ENCODE measurements at regions not wholly inside any gene's neighbourhood (a gene's known extent, or its start where the extent isn't known, plus 50 kb on each side); places are given as distances from the start of the nearest gene placed in this dataset.

DNA sequence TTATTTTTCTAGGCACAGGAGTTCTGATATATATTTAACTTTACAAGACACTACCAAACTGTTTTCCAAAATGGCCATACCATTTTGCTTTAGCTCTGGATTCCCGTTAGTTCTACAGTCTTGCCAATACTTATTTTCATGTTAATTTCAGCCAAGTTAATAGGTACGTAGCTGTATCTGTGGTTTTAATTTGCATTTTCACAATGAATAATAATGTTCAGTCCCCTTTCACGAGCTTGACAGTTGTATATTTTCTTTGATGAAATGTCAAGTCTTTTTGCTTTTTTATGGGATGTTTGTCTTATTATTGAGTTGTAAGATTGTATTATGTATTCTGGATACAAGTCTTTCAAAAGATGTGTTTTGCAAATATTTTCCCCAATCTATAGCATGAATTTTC is 50.6 kb upstream of the GALNT5 start:
- no peak overlapping the region for H3K4me3 ChIP-seq
- H3K9me3 ChIP-seq (replicated peaks in 1 of 3): no peaks in the 10 kb centered on the region
- no peaks in the 10 kb centered on the region for H3K36me3 ChIP-seq (replicated peaks in 1 of 2)
- DNase-seq: no peak
- 62 to 75% (median 71%) methylated on average over 3 of the region's 3 CpGs for WGBS, 4 donors
- TF ChIP-seq, protein P1, sequence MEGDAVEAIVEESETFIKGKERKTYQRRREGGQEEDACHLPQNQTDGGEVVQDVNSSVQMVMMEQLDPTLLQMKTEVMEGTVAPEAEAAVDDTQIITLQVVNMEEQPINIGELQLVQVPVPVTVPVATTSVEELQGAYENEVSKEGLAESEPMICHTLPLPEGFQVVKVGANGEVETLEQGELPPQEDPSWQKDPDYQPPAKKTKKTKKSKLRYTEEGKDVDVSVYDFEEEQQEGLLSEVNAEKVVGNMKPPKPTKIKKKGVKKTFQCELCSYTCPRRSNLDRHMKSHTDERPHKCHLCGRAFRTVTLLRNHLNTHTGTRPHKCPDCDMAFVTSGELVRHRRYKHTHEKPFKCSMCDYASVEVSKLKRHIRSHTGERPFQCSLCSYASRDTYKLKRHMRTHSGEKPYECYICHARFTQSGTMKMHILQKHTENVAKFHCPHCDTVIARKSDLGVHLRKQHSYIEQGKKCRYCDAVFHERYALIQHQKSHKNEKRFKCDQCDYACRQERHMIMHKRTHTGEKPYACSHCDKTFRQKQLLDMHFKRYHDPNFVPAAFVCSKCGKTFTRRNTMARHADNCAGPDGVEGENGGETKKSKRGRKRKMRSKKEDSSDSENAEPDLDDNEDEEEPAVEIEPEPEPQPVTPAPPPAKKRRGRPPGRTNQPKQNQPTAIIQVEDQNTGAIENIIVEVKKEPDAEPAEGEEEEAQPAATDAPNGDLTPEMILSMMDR (IDR thresholded peaks at IDR 0.05): no peak
- TF ChIP-seq POLR2A (IDR thresholded peaks at IDR 0.05): no peak
- intact Hi-C loops (cut with DNase I): no loop called here
- no peak overlapping the region for H3K27ac ChIP-seq
- no peaks in the 10 kb centered on the region for H3K27me3 ChIP-seq
- no peaks in the 10 kb centered on the region for H3K4me1 ChIP-seq (replicated peaks in 1 of 2)

Measured in adrenal gland (tissue), 9 donors.